Retinal pigment epithelial cell (primary cell): ENCODE measurements at regions not wholly inside any gene's neighbourhood (a gene's known extent, or its start where the extent isn't known, plus 50 kb on each side); places are given as distances from the start of the nearest gene placed in this dataset.

Source experiments
- DNase-seq: peaks from one replicate; pipeline ENCODE4 v3.0.0-alpha.2; 2010; ENCODE audit warnings: low read depth
- H3K4me3 ChIP-seq: 2 replicates; pipeline ENCODE4 v1.5.1; 2011; ENCODE audit warnings: mild to moderate bottlenecking, low read length, control low read depth, moderate library complexity
- TF ChIP-seq, protein P1 (sequence below): conservative IDR thresholded peaks from 2 replicates; pipeline ENCODE4 v1.5.1; 2011; ENCODE audit warnings: low read depth, low read length, control low read depth, inconsistent platforms

DNA sequence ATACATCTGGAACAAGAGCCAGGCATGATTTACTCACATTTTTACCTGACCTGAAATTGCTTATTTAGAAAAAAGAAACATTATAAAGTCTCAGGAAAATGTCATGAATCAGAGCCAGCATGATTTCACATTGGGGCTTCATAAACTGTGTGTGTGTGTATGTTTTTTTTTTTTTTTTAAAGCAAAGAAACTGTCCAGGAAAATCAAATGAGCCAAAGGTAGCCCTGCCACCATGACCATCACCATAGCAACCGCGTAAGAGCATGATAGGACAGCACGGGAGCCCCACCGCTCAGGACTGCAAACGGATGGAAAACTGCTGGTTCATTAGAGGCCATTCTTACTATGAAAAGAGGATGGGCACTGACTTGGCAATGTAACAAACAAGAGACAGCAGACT lies 139.2 kb downstream of the NTMT2 start:
- no peak for DNase-seq
- no peak overlapping the region for H3K4me3 ChIP-seq
- TF ChIP-seq, protein P1, sequence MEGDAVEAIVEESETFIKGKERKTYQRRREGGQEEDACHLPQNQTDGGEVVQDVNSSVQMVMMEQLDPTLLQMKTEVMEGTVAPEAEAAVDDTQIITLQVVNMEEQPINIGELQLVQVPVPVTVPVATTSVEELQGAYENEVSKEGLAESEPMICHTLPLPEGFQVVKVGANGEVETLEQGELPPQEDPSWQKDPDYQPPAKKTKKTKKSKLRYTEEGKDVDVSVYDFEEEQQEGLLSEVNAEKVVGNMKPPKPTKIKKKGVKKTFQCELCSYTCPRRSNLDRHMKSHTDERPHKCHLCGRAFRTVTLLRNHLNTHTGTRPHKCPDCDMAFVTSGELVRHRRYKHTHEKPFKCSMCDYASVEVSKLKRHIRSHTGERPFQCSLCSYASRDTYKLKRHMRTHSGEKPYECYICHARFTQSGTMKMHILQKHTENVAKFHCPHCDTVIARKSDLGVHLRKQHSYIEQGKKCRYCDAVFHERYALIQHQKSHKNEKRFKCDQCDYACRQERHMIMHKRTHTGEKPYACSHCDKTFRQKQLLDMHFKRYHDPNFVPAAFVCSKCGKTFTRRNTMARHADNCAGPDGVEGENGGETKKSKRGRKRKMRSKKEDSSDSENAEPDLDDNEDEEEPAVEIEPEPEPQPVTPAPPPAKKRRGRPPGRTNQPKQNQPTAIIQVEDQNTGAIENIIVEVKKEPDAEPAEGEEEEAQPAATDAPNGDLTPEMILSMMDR = no peak

DNA sequence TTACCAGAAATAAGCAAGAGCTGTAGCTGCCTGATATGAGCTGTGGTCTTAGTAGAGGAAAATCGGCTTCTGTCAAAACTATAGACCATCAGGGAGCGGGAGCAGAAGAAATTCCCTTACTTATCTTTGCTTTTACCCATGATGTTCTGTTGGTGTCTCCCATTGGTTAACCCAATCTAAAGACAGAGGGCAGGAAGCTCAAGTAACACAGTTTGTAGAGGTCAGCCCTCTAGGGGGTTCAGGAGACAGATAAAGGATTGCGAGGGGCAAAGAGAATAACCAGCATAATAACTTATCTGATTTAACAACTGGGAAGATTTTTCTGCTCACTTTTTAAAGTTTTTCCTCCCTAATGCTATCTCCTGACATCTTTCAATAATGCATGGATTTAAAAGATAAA lies 142.4 kb downstream of the NTMT2 start:
- H3K4me3 ChIP-seq = no peak overlapping the region
- no peak for DNase-seq
- TF ChIP-seq, protein P1 = no peak

DNA sequence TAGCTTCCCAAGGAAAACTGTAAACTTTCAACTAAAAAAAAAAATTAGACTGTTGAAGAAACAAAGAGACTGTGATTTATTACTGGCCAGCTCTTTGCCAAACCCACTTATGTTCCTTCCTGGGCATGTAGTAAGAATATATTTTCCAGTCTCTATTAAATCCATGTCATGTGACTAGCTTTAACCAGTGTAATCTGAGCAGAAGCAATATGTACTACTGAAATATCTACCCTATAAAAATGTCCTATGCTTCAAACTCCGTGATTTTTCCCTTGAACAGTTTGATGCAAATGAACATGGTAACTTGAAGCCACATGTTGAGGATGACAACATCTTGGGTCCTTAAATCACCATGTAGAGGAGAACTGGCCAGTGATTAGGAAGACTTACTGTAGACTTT lies 144.5 kb downstream of the NTMT2 start:
- DNase-seq = no peak
- no peak overlapping the region for H3K4me3 ChIP-seq
- TF ChIP-seq, protein P1 = no peak

DNA sequence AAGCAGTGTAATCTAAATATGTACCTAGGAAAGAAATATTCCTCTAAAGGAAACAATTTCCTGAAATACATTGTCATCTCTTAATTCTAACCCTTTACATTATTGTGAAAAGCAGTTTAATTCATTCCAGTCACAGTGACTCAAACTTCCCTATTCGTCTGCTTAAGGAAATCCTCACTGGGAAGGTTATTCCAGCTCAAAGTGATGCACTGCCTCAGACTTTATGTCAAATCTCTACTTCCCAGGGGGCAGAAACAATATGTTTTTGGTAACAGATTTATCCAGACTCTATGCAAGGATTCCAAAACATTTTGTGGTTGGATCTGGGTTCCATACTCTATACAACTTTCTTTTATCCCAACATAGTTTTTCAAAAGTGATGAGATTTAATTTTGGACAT lies 145.2 kb downstream of the NTMT2 start:
- no peak overlapping the region for H3K4me3 ChIP-seq
- TF ChIP-seq, protein P1 = no peak
- DNase-seq = no peak

DNA sequence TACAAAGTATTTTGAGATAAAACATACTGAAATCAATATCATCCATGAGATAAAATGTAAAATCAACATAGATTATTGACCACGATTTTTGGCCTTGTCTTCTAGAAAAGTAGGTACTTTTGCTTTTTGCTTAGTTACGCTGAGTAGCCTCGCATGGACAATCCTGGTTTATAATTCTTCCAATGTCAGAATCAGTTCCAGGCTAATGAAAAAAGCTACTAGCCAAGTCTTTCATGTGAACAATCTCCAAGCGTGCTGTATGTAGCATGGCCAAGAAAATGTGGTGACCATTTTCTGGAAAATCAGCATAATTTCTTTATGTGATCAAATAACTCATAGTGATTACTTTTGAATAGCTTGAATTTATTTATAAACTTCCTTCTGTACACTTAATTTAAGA lies 145.8 kb downstream of the NTMT2 start:
- H3K4me3 ChIP-seq = no peak overlapping the region
- no peak for DNase-seq
- TF ChIP-seq, protein P1 = no peak

DNA sequence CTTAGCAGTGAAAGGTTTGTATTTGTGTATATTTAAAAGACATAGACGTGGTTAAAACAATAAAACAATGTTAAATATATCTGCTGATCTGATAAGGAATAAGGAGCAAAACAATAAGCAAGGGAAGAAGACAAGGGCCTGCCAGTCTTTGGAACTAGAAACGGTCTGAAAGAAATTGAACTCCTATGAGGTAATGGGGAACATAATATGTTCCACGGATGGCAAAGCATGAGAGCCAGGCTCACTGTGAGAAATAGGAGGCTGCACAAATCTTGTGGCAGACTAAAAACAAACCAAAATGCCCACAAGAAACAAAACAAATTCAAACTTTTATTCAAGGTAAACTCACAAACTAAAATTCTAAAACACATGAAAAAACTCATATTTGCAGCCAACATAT lies 150.5 kb downstream of the NTMT2 start:
- H3K4me3 ChIP-seq = no peak overlapping the region
- TF ChIP-seq, protein P1 = no peak
- DNase-seq = no peak

DNA sequence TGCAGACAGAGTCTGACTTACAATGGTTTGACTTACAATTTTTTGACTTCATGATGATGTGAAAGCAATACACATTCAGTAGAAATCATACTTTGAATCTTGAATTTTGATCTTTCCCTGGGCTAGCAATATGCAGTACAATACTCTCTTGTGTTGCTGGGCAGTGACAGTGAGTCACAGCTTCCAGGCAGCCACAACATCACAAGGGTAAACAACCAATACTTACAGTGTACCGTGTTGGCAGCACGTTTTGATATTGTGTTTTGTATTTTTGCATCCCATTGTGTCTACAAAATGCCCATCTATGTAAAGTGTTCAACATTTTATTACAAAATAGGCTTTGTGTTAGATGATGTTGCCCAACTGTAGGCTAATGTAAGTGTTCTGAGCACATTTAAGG lies 150.9 kb downstream of the NTMT2 start:
- peak; percentile 27 for DNase-seq
- no peak overlapping the region for H3K4me3 ChIP-seq
- TF ChIP-seq, protein P1 = no peak
